Body of pancreas (tissue), 4 donors: ENCODE measurements at regions not wholly inside any gene's neighbourhood (a gene's known extent, or its start where the extent isn't known, plus 50 kb on each side); places are given as distances from the start of the nearest gene placed in this dataset.

Source experiments
- CTCF ChIP-seq, 7 experiments: fragments of 450-650 bp in 4 of 7; fragments of 200-600 bp in 3 of 7; sonication (generic) in 3 of 7; IDR thresholded peaks; one replicate each; pipeline ENCODE4 v1.5.1; 2016 to 2019; ENCODE audit warnings: antibody characterized with exemption in 7 of 7
- POLR2A ChIP-seq, 3 donors: fragments of 450-650 bp; IDR thresholded peaks; one replicate each; pipeline ENCODE4 v1.6.1; 2016; ENCODE audit warnings: antibody characterized with exemption in 3 of 3, mild to moderate bottlenecking in 2 of 3

DNA sequence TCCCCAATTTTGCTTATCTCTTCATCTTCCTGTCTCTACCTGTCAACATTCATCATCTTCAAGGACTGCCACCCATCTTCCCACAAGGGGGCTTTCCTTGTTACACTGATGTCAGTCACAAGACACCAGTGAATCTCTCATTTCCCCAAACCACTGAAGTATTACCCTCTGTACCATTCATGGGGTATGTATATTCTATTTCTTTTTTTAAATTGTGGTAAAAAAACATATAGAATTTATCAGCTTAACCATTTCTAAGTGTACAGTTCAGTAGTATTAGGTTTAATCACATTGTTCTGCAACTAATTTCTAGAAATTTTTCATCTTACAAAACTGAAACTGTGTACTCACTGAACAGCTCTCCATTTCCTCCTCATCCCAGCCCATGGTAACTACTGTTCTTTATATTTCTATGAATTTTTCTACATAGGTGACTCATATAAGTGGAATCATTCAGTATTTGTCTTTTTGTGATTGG lies 98.6 kb downstream of the LARP7 start:
- TF ChIP-seq CTCF (IDR thresholded peaks at IDR 0.05), result no peak
- TF ChIP-seq POLR2A (IDR thresholded peaks at IDR 0.05), result no peak
